ENCODE measurements at regions not wholly inside any gene's neighbourhood (a gene's known extent, or its start where the extent isn't known, plus 50 kb on each side); places are given as distances from the start of the nearest gene placed in this dataset.

- TF ChIP-seq CTCF (IDR thresholded peaks at IDR 0.05) (no peak), POLR2A (IDR thresholded peaks at IDR 0.05) (no peak)
Observed at GRCh38 chr5:7213525-7213924, 182.4 kb upstream of the ADCY2 start.
